A549 (cell line): ENCODE measurements at regions not wholly inside any gene's neighbourhood (a gene's known extent, or its start where the extent isn't known, plus 50 kb on each side); places are given as distances from the start of the nearest gene placed in this dataset.

Experiments used
- ATAC-seq, 2 experiments: fragments of 200-7000 bp in 1 of 2; fragments of >200 bp in 1 of 2; cut with Nextera tagmentation in 1 of 2; cut with Tn5 transposase in 1 of 2; 3 replicates each; pipeline versions ENCODE4 v1.8.0 to v1.9.1; 2018 to 2020; ENCODE audit warnings: mild to moderate bottlenecking in 1 of 2, moderate library complexity in 1 of 2
- CTCF ChIA-PET: fragments of 300-600 bp; sonication (Branson Sonifier 250); formaldehyde crosslinking; extraction: SDS; loops from one replicate; lab custom pipeline; 2021; ENCODE audit warnings: antibody characterized with exemption, inconsistent platforms; lab: Yijun Ruan, JAX
- POLR2A ChIA-PET: fragments of 350-600 bp; formaldehyde crosslinking; extraction: SDS; loops from one replicate; lab custom pipeline; 2021; ENCODE audit warnings: antibody characterized with exemption, inconsistent platforms; lab: Yijun Ruan, JAX
- DNase-seq, 2 experiments: peaks; one replicate each; pipeline versions ENCODE4 v3.0.0 to v3.0.0-alpha.2; 2011 to 2016; ENCODE audit warnings: low read depth in 1 of 2, low spot score in 1 of 2
- FAIRE-seq: peaks from 2 replicates; lab custom pipeline; 2011; peaks lifted over from hg19 to GRCh38; lab: Jason Lieb, UNC
- H3K27ac ChIP-seq, 2 experiments: fragments of >200 bp; sonication (Bioruptor Twin); formaldehyde crosslinking; 3 replicates each; pipeline ENCODE4 v1.5.1; 2016 to 2017
- H3K4me1 ChIP-seq: fragments of >200 bp; sonication (Bioruptor Twin); formaldehyde crosslinking; 3 replicates; pipeline ENCODE4 v1.6.1; 2016
- H3K4me2 ChIP-seq: fragments of >200 bp; sonication (Bioruptor Twin); formaldehyde crosslinking; 3 replicates; pipeline ENCODE4 v1.6.1; 2016
- H3K4me3 ChIP-seq: fragments of >200 bp; sonication (Bioruptor Twin); formaldehyde crosslinking; 3 replicates; pipeline ENCODE4 v1.5.1; 2016
- H3K9me3 ChIP-seq: fragments of >200 bp; sonication (Bioruptor Twin); formaldehyde crosslinking; 3 replicates; pipeline ENCODE4 v1.6.1; 2016
- CBX2 ChIP-seq: fragments of 200-600 bp; sonication (generic); IDR thresholded peaks from 2 replicates; pipeline ENCODE4 v1.6.1; 2016; ENCODE audit warnings: low read depth, mild to moderate bottlenecking, borderline replicate concordance
- CBX8 ChIP-seq: fragments of 200-600 bp; sonication (generic); IDR thresholded peaks from 2 replicates; pipeline ENCODE4 v1.6.1; 2016
- CHD2 ChIP-seq: fragments of 150-350 bp; IDR thresholded peaks from 2 replicates; pipeline ENCODE4 v1.6.1; 2014; ENCODE audit warnings: low read length; ENCODE audit not compliant: partially characterized antibody
- CHD4 ChIP-seq: fragments of 200-600 bp; sonication (generic); IDR thresholded peaks from 2 replicates; pipeline ENCODE4 v1.6.1; 2016; ENCODE audit warnings: antibody characterized with exemption, mild to moderate bottlenecking, borderline replicate concordance
- FOXS1 ChIP-seq: fragments of 250-450 bp; sonication (Bioruptor Pico); IDR thresholded peaks from 2 replicates; pipeline ENCODE4 v1.5.0; 2020; ENCODE audit warnings: mild to moderate bottlenecking, moderate library complexity
- GATA3 ChIP-seq: IDR thresholded peaks from 2 replicates; pipeline ENCODE4 v1.6.1; 2012; ENCODE audit warnings: borderline replicate concordance
- HDAC2 ChIP-seq: fragments of 200-600 bp; sonication (generic); IDR thresholded peaks from 2 replicates; pipeline ENCODE4 v1.6.1; 2016
- HOXA7 ChIP-seq: fragments of 250-450 bp; sonication (Bioruptor Pico); IDR thresholded peaks from 2 replicates; pipeline ENCODE4 v1.5.0; 2020; ENCODE audit warnings: mild to moderate bottlenecking, moderate library complexity
- HOXB13 ChIP-seq: fragments of 250-450 bp; sonication (Bioruptor Pico); IDR thresholded peaks from 2 replicates; pipeline ENCODE4 v1.5.0; 2020; ENCODE audit warnings: low read depth, mild to moderate bottlenecking, moderate library complexity
- HOXB5 ChIP-seq: fragments of 250-450 bp; sonication (Bioruptor Pico); IDR thresholded peaks from 2 replicates; pipeline ENCODE4 v1.5.0; 2020; ENCODE audit warnings: mild to moderate bottlenecking, moderate library complexity
- KDM1A ChIP-seq: fragments of 200-600 bp; sonication (generic); IDR thresholded peaks from 2 replicates; pipeline ENCODE4 v1.6.1; 2016; ENCODE audit warnings: low read depth, mild to moderate bottlenecking
- KDM5A ChIP-seq: fragments of 200-600 bp; sonication (generic); IDR thresholded peaks from 2 replicates; pipeline ENCODE4 v1.6.1; 2016; ENCODE audit warnings: antibody characterized with exemption, mild to moderate bottlenecking
- MAFK ChIP-seq: fragments of 450-650 bp; IDR thresholded peaks from 2 replicates; pipeline ENCODE4 v1.6.1; 2014; ENCODE audit not compliant: partially characterized antibody
- MAZ ChIP-seq: fragments of 150-350 bp; IDR thresholded peaks from 2 replicates; pipeline ENCODE4 v1.6.1; 2014; ENCODE audit warnings: antibody characterized with exemption, low read depth, low read length, borderline replicate concordance
- MYC ChIP-seq: IDR thresholded peaks from 2 replicates; pipeline ENCODE4 v1.6.1; 2012; ENCODE audit warnings: mild to moderate bottlenecking, inconsistent platforms, low read length, improper control_type of control experiment, borderline replicate concordance
- NFE2L2 ChIP-seq: fragments of 150-350 bp; conservative IDR thresholded peaks from 2 replicates; pipeline ENCODE4 v1.6.1; 2014; ENCODE audit warnings: low read length
- PBX3 ChIP-seq: IDR thresholded peaks from 2 replicates; pipeline ENCODE4 v1.6.1; 2012
- PHF8 ChIP-seq: fragments of 200-600 bp; sonication (generic); IDR thresholded peaks from 2 replicates; pipeline ENCODE4 v1.6.1; 2016; ENCODE audit warnings: low read depth, mild to moderate bottlenecking, antibody characterized with exemption, moderate library complexity, borderline replicate concordance
- POLR2A ChIP-seq: IDR thresholded peaks from 2 replicates; pipeline ENCODE4 v1.6.1; 2012; ENCODE audit warnings: mild to moderate bottlenecking, low read length
- RAD21 ChIP-seq, 2 experiments: fragments of >200 bp in 1 of 2; sonication (Bioruptor Twin) in 1 of 2; formaldehyde crosslinking in 1 of 2; IDR thresholded peaks in 1 of 2; conservative IDR thresholded peaks in 1 of 2; 2 replicates in 1 of 2; 3 replicates in 1 of 2; pipeline ENCODE4 v1.6.1; 2012 to 2018; ENCODE audit warnings: inconsistent platforms in 1 of 2
- REST ChIP-seq: fragments of 200-600 bp; sonication (generic); IDR thresholded peaks from 2 replicates; pipeline ENCODE4 v1.6.1; 2016; ENCODE audit warnings: antibody characterized with exemption, mild to moderate bottlenecking, moderate library complexity
- RFX5 ChIP-seq: fragments of 450-650 bp; IDR thresholded peaks from 2 replicates; pipeline ENCODE4 v1.7.1; 2014; ENCODE audit warnings: antibody characterized with exemption, mild to moderate bottlenecking, moderate library complexity
- TP53 ChIP-seq: fragments of 250-450 bp; sonication (Bioruptor Pico); IDR thresholded peaks from 2 replicates; pipeline ENCODE4 v1.5.0; 2021; ENCODE audit warnings: mild to moderate bottlenecking, moderate library complexity
- USF2 ChIP-seq: fragments of 450-650 bp; IDR thresholded peaks from 2 replicates; pipeline ENCODE4 v1.6.1; 2014; ENCODE audit warnings: antibody characterized with exemption
- ZC3H11A ChIP-seq: fragments of 450-650 bp; IDR thresholded peaks from 2 replicates; pipeline ENCODE4 v1.6.1; 2014; ENCODE audit warnings: antibody characterized with exemption, mild to moderate bottlenecking
- ZFP36 ChIP-seq: fragments of 450-650 bp; IDR thresholded peaks from 2 replicates; pipeline ENCODE4 v1.6.1; 2014; ENCODE audit warnings: borderline replicate concordance; ENCODE audit not compliant: partially characterized antibody
- ZSCAN20 ChIP-seq: fragments of 250-450 bp; sonication (Bioruptor Pico); IDR thresholded peaks from 2 replicates; pipeline ENCODE4 v1.8.0; 2022; ENCODE audit warnings: mild to moderate bottlenecking, moderate library complexity
- WGBS: methylation state at CpG from one replicate; pipeline ENCODE4 v1.1.6; 2017; ENCODE audit errors: missing lambda C conversion rate; 5-methylcytosine and 5-hydroxymethylcytosine counted together

- ATAC-seq (no peak), FAIRE-seq (no peak), DNase-seq (no peak)
- POLR2A ChIA-PET: no interaction called here
- Histone ChIP-seq H3K9me3 (no peaks in the 10 kb centered on the region), H3K4me1 (no peaks in the 10 kb centered on the region), H3K27ac (no peak overlapping the region), H3K4me3 (no peak overlapping the region), H3K4me2 (no peak overlapping the region)
- WGBS: 61% methylated on average over 4 of the region's 4 CpGs
- no peak for TF ChIP-seq MAFK
- TF ChIP-seq PBX3: no peak
- no peak for TF ChIP-seq ZSCAN20 (CRISPR knock-in tag)
- no peak for TF ChIP-seq CHD4
- TF ChIP-seq USF2: no peak
- no peak for TF ChIP-seq KDM1A
- TF ChIP-seq ZFP36: no peak
- no peak for TF ChIP-seq KDM5A
- TF ChIP-seq HOXB5 (CRISPR knock-in tag): no peak
- TF ChIP-seq HOXA7 (CRISPR knock-in tag): no peak
- TF ChIP-seq POLR2A: no peak
- no peak for TF ChIP-seq MYC
- TF ChIP-seq RAD21 (conservative IDR thresholded peaks at IDR 0.05 in 1 of 2, IDR thresholded peaks at IDR 0.05 in 1 of 2): no peak
- no peak for TF ChIP-seq TP53
- no peak for TF ChIP-seq HOXB13
- TF ChIP-seq HDAC2: no peak
- TF ChIP-seq CBX2: no peak
- no peak for TF ChIP-seq GATA3
- no peak for TF ChIP-seq CBX8
- no peak for TF ChIP-seq MAZ
- CTCF ChIA-PET: interaction anchor here (0.6 kb wide), 1 partner anchor 154 kb away, joined by 3 read pairs; no protein-coding TSS in a partner anchor
These were observed 365.3 kb upstream of the FZD8 start for GRCh38 chr10:36007369-36007768.

- no peaks in the 10 kb centered on the region for H3K4me1 ChIP-seq
- ChIA-PET CTCF (interaction anchor here (1.0 kb wide), 1 partner anchor 368 kb away, joined by 3 read pairs; no protein-coding TSS in a partner anchor), POLR2A (no interaction called here)
- no peak for TF ChIP-seq NFE2L2
- no peak for TF ChIP-seq PHF8
- TF ChIP-seq CBX8: no peak
- TF ChIP-seq REST: no peak
- no peak for TF ChIP-seq MAZ
- no peak for TF ChIP-seq FOXS1 (CRISPR knock-in tag)
- TF ChIP-seq PBX3: no peak
- no peak for TF ChIP-seq TP53
- TF ChIP-seq RFX5: no peak
- TF ChIP-seq HOXA7 (CRISPR knock-in tag): no peak
- TF ChIP-seq CHD2: no peak
- no peak for TF ChIP-seq ZC3H11A
- ATAC-seq (no peak), FAIRE-seq (no peak), DNase-seq (no peak)
- H3K4me2 ChIP-seq: no peak overlapping the region
- no peaks in the 10 kb centered on the region for H3K9me3 ChIP-seq
- H3K27ac ChIP-seq: no peak overlapping the region
- WGBS: 55% methylated on average over 2 of the region's 7 CpGs
- H3K4me3 ChIP-seq: no peak overlapping the region
These were observed 361.6 kb upstream of the FZD8 start for GRCh38 chr10:36003688-36004087.
